ENCODE measurements at regions not wholly inside any gene's neighbourhood (a gene's known extent, or its start where the extent isn't known, plus 50 kb on each side); places are given as distances from the start of the nearest gene placed in this dataset.

DNA sequence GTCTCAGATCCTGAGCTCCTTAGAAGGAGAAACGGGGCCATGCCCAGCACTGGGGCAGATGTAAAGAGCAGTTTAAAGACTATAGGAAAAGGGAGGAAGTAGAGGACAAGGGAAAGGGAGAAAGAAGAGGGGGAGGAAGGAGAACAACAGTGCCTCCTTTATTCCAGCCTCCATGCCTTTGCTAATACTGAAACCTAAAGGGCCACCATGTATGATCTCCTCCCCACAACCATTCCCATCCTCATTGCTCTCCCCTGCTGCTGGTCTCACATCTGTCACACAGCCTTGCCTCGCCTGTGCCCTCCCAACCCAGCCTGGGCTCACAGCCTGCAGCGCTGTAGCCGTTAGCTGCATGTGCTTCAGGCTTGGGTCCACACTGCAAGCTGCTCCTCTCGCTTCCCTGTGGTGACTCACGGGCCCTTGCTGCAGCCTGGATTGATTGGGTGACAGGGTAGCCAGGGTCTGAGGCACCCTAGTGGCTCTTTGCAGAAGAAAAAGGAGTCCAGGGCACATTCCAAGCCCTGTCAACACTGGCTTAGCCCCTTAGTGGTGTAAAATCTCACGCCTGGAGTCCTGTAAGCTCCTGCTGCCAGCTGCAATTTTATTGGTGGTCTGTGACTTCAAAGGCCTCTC is 281.9 kb downstream of the SRBD1 start:
- TF ChIP-seq, protein P1, sequence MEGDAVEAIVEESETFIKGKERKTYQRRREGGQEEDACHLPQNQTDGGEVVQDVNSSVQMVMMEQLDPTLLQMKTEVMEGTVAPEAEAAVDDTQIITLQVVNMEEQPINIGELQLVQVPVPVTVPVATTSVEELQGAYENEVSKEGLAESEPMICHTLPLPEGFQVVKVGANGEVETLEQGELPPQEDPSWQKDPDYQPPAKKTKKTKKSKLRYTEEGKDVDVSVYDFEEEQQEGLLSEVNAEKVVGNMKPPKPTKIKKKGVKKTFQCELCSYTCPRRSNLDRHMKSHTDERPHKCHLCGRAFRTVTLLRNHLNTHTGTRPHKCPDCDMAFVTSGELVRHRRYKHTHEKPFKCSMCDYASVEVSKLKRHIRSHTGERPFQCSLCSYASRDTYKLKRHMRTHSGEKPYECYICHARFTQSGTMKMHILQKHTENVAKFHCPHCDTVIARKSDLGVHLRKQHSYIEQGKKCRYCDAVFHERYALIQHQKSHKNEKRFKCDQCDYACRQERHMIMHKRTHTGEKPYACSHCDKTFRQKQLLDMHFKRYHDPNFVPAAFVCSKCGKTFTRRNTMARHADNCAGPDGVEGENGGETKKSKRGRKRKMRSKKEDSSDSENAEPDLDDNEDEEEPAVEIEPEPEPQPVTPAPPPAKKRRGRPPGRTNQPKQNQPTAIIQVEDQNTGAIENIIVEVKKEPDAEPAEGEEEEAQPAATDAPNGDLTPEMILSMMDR (conservative IDR thresholded peaks at IDR 0.05): no peak
- peak overlapping the region; percentile 78 for H3K27ac ChIP-seq

DNA sequence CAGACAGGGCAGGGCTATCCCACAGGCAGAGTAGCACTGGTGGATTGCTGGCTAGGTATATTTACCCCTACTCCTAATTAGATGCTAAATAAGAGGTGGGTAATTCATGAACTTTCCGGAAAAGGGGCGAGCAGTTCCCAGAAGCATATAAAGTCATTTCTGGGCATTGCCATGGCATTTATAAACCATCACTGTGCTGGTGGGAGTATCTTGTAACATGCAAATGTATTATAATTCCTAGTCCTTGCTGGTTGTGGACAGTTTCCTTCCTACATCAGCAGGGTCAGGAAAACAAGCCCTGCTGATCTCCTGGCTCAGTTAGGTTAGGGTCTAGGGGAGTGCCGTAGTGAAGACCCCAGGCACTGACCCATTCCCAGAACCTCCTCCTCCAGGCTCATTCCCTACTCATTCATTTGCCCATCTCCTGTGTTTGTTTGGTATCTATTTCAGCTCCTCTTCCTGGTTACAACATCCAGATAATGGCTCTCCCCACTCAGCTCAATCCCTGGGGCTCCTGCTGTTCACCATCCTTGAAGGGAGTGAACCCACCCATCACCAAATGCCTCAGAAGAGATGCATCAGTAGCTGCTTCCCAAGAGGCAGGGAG is 282.7 kb downstream of the SRBD1 start:
- TF ChIP-seq, protein P1 (conservative IDR thresholded peaks at IDR 0.05): no peak
- H3K27ac ChIP-seq: no peak overlapping the region; the same call in 1 of the 2 replicates

DNA sequence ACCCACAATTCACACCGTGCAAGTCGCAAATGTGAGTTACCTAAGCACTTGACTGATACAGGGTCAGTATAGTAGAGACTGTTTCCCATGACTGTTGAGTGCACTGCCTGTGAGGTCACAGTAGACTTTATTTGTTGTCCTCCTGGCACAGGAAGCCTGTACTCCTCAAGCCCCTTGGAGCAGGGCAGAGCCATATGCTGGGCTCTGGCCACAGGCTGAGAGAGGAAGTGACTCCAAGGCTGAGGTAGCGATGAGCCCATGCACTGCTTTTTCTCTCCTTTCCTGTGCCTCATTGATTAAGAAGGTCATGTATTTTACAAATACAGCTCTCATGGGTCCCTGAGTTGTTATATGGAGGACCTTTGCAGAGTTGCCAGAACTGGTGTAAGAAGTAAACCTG is 287.7 kb downstream of the SRBD1 start:
- no peak overlapping the region for H3K27ac ChIP-seq
- TF ChIP-seq, protein P1 (conservative IDR thresholded peaks at IDR 0.05): no peak

DNA sequence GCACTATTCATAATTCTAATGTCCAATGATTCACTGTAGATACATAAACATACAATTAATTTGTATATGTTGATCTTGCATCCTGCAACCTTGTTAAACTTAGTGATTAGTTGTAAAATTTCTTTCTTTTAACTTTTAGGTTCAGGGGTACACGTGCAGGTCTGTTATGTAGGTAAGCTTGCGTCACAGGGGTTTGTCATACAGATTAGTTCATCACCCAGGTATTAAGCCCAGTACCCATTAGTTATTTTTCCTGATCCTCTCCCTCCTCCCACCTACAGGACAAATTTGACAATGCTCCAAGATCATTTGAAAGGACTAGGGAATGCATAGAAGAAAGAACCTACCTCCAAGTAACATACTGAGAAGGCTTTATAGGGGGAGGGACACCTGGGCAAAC is 290.1 kb downstream of the SRBD1 start:
- TF ChIP-seq, protein P1 (conservative IDR thresholded peaks at IDR 0.05): no peak

DNA sequence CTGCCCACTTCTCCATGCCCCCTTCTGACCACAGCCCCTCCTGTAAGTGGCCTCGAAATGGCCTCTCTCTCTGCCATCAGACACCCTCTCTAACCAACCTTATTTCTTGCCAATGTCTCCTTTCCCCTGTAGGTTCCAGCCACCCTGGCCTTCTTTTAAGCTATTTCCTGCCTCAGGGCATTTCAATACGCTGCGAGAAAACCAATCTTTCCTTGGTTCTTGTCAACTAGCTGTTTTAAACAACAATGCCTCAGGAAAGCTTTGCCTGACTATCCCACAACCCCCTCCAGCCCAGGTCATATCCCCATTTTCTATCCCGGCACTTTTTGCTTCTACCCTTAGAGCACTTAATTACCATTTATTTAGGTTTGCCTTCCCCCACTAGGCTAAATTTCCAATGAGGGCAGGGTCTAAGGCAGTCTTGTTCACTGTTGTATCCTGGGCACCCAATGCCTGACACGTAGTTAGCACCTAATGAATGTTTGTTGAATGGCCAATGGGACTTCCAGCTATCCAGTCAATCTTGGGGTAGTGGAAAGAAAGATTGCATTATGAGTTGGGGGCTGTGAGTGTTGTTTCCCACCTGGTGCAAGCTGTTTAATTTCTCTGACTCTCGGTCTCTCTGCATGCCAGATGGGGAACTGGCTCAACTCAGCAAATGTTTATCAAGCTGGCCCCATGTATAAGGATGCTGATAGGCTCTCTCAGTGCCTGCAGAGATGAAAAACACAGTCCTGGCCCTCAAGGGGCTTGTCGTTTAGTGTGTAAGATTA is 291.2 kb downstream of the SRBD1 start:
- TF ChIP-seq, protein P1 (conservative IDR thresholded peaks at IDR 0.05): no peak
- no peak overlapping the region for H3K27ac ChIP-seq

More for the DNA sequence above, 290.1 kb downstream of the SRBD1 start:
- H3K27ac ChIP-seq: no peak overlapping the region

DNA sequence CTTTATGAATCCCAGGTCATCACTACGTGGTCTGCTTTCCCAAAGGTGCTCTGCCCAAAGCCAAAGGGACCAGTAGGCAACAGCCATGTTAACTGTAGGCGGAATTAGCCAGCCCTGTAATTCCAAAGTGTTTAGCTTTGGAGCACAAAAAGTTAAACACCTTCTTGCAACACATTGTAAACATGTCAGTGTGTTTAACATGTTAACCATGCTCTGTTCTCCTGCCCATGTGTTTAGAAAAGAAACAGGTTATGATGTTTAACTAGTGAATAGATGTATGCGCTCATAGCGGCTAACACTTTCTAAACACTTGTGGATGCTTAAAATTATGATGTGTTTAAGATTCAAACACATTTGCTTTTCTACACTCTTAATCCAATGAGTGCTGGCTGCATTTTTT is 292.4 kb downstream of the SRBD1 start:
- TF ChIP-seq, protein P1 (conservative IDR thresholded peaks at IDR 0.05): no peak
- H3K27ac ChIP-seq: no peak overlapping the region

DNA sequence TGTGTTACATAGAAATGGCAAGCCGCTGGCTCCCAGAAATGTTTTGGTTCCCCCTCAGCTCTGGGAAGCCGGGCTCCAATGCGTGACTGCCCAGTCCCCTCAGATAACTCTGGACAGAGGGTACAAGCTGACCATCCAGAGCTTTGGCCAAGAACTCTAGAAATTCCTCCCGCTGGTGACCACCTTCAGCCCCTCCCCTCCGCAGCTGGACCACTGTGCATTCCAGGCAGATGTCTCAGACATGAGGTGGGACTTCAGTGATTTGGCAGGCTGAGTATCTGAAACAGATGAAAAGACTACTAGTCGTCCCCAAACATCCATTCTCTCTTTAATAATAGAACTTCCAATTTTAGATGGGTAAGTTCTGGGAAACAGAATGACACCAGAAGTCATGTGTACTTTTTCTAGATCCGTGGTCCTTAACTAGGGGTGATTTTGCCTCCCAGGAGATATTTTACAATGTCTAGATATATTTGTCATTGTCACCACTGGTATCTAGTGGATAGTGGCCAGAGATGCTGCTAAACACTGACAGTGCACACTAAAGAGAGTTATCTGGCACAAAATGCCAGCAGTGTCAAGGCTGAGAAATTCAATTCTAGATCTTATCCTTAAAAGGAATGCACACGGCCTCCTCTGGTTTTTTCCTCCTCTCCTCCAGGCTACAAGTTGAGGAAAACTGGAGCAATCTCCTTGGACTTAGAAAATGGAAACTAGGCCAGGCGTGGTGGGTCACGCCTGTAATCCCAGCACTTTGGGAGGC is 294.3 kb downstream of the SRBD1 start:
- TF ChIP-seq, protein P1 (conservative IDR thresholded peaks at IDR 0.05): no peak

More for the DNA sequence above, 294.3 kb downstream of the SRBD1 start:
- no peak overlapping the region for H3K27ac ChIP-seq

Measured in VCaP (cell line).